Tibial artery (tissue), 4 donors: ENCODE measurements at regions not wholly inside any gene's neighbourhood (a gene's known extent, or its start where the extent isn't known, plus 50 kb on each side); places are given as distances from the start of the nearest gene placed in this dataset.

Experiments used
- DNase-seq, 2 donors: peaks; one replicate each; pipeline ENCODE4 v3.0.0-alpha.2; 2019
- H3K27ac ChIP-seq, 2 donors: fragments of 200-600 bp; sonication (generic) in 1 of 2; 1 replicate in 1 of 2; 2 replicates in 1 of 2; pipeline ENCODE4 v1.5.1; 2018 to 2019; ENCODE audit warnings: mild to moderate bottlenecking in 1 of 2
- H3K27me3 ChIP-seq, 2 donors: fragments of 200-600 bp; sonication (generic) in 1 of 2; one replicate each; pipeline versions ENCODE4 v1.5.1 to v1.6.0; 2016 to 2019
- H3K36me3 ChIP-seq, 3 donors: fragments of 200-600 bp; sonication (generic) in 2 of 3; one replicate each; pipeline ENCODE4 v1.5.1; 2016 to 2019; ENCODE audit warnings: mild to moderate bottlenecking in 2 of 3
- H3K4me1 ChIP-seq, 4 donors: fragments of 200-600 bp; sonication (generic) in 2 of 4; 1 replicate in 3 of 4; 2 replicates in 1 of 4; pipeline ENCODE4 v1.5.1; 2016 to 2019
- H3K4me3 ChIP-seq, 2 donors: fragments of 200-600 bp; sonication (generic) in 1 of 2; 1 replicate in 1 of 2; 2 replicates in 1 of 2; pipeline ENCODE4 v1.5.1; 2018 to 2019; ENCODE audit warnings: mild to moderate bottlenecking in 2 of 2
- H3K9me3 ChIP-seq, 3 donors: fragments of 200-600 bp; sonication (generic) in 1 of 3; one replicate each; pipeline ENCODE4 v1.5.1; 2016 to 2019
- CTCF ChIP-seq, 2 experiments: fragments of 200-600 bp in 1 of 2; fragments of 450-650 bp in 1 of 2; IDR thresholded peaks; one replicate each; pipeline ENCODE4 v1.5.1; 2017 to 2019; ENCODE audit warnings: antibody characterized with exemption in 2 of 2, mild to moderate bottlenecking in 1 of 2, moderate library complexity in 1 of 2
- intact Hi-C: fragments of 100-400 bp; cut with DNase I; formaldehyde crosslinking; loops from one replicate; pipeline ENCODE4 v1.15.0; 2023; ENCODE audit warnings: low total_unique reads

- no peak for DNase-seq
- Histone ChIP-seq H3K36me3 (no peaks in the 10 kb centered on the region), H3K4me1 (no peaks in the 10 kb centered on the region), H3K27ac (no peak overlapping the region), H3K4me3 (no peak overlapping the region), H3K27me3 (no peaks in the 10 kb centered on the region), H3K9me3 (no peaks in the 10 kb centered on the region)
- no peak for TF ChIP-seq CTCF (IDR thresholded peaks at IDR 0.05)
- intact Hi-C loops, result no loop called here
These were observed 130.1 kb upstream of the ASCC3 start for GRCh38 chr6:101011186-101011585.

- Histone ChIP-seq H3K4me3 (no peak overlapping the region), H3K36me3 (no peaks in the 10 kb centered on the region), H3K9me3 (no peaks in the 10 kb centered on the region), H3K4me1 (no peaks in the 10 kb centered on the region), H3K27me3 (no peaks in the 10 kb centered on the region), H3K27ac (no peak overlapping the region)
- DNase-seq, result no peak
- intact Hi-C loops, result no loop called here
- TF ChIP-seq CTCF (IDR thresholded peaks at IDR 0.05), result no peak
These were observed 132.6 kb upstream of the ASCC3 start for GRCh38 chr6:101013612-101014195.

- H3K4me3 ChIP-seq, result no peak overlapping the region
- H3K4me1 ChIP-seq, result no peaks in the 10 kb centered on the region
- H3K27me3 ChIP-seq, result no peaks in the 10 kb centered on the region
- no peak for TF ChIP-seq CTCF (IDR thresholded peaks at IDR 0.05)
- no peak overlapping the region for H3K27ac ChIP-seq
- no peaks in the 10 kb centered on the region for H3K36me3 ChIP-seq
- no peak for DNase-seq
- intact Hi-C loops, result no loop called here
- H3K9me3 ChIP-seq, result no peaks in the 10 kb centered on the region
These were observed 134.4 kb upstream of the ASCC3 start for GRCh38 chr6:101015541-101015940.

- H3K27ac ChIP-seq, result no peak overlapping the region
- DNase-seq, result no peak
- intact Hi-C loops, result no loop called here
- no peaks in the 10 kb centered on the region for H3K27me3 ChIP-seq
- H3K4me3 ChIP-seq, result no peak overlapping the region
- TF ChIP-seq CTCF (IDR thresholded peaks at IDR 0.05), result no peak
- H3K36me3 ChIP-seq, result no peaks in the 10 kb centered on the region
- H3K4me1 ChIP-seq, result no peaks in the 10 kb centered on the region
- H3K9me3 ChIP-seq, result no peaks in the 10 kb centered on the region
These were observed 135.0 kb upstream of the ASCC3 start for GRCh38 chr6:101016163-101016562.

GRCh38 chr6:101018157-101018556, 137.0 kb upstream of the ASCC3 start:
- no peaks in the 10 kb centered on the region for H3K36me3 ChIP-seq
- no peak for TF ChIP-seq CTCF (IDR thresholded peaks at IDR 0.05)
- no peak overlapping the region for H3K27ac ChIP-seq
- no peaks in the 10 kb centered on the region for H3K27me3 ChIP-seq
- no peaks in the 10 kb centered on the region for H3K9me3 ChIP-seq
- no peaks in the 10 kb centered on the region for H3K4me1 ChIP-seq
- DNase-seq, result no peak
- intact Hi-C loops, result no loop called here
- H3K4me3 ChIP-seq, result no peak overlapping the region

- Histone ChIP-seq H3K36me3 (no peaks in the 10 kb centered on the region), H3K4me3 (no peak overlapping the region), H3K27ac (no peak overlapping the region), H3K9me3 (no peaks in the 10 kb centered on the region), H3K27me3 (no peaks in the 10 kb centered on the region), H3K4me1 (no peaks in the 10 kb centered on the region)
- DNase-seq, result no peak
- intact Hi-C loops, result no loop called here
- no peak for TF ChIP-seq CTCF (IDR thresholded peaks at IDR 0.05)
These were observed 140.4 kb upstream of the ASCC3 start for GRCh38 chr6:101021504-101021903.
